HG03558 (cell line): ENCODE measurements at regions not wholly inside any gene's neighbourhood (a gene's known extent, or its start where the extent isn't known, plus 50 kb on each side); places are given as distances from the start of the nearest gene placed in this dataset.
"Not testable (repeated sequence)": the region's sequence is repeated elsewhere in the genome, so short reads cannot be mapped to it uniquely, and the experiment has no call there.

Experiments used
- ATAC-seq: cut with Tn5 transposase; IDR thresholded peaks from one replicate; pipeline ENCODE4 v1.9.1; 2021; ENCODE audit warnings: moderate number of reproducible peaks; ENCODE audit not compliant: unreplicated experiment; ENCODE audit errors: extremely low read depth

DNA sequence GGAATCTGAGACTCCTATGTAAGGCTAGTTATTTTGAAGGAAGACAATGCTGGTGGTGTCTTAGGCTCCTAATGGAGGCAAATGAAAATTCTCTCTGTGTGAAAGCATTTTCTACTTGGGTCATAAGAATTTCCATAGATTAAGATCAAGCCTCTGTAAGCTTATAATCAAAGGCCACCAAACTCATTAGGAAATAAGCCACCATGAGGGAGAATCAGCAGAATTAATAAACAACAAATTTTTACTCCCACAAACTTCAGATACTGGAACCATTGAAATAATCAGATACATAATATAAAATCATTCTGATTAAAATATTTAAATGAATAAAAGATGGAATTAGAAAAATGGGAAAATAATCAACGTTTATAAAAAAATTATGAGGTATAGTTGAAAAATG is 178.7 kb downstream of the NPIPA8 start:
- ATAC-seq, result not testable (repeated sequence)

DNA sequence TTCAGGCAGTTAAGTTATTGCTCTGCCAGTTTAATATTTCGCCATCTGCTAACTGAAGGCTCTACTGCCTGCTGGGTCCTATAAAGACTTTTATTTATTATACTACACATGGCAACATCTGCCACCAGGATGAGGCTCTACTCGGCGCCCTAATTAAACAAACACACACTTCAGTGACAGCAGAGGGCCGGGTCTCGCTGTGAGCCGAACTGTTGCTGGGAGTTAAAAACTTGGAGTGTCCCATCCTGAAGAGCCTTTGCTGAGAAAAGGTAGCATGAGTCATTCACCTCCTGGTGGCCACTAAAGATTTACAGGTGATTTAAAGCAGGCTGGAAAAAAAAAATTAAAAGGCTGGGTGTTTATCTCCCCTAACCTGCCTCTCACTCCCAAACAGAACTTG is 183.7 kb downstream of the NPIPA8 start:
- not testable (repeated sequence) for ATAC-seq

DNA sequence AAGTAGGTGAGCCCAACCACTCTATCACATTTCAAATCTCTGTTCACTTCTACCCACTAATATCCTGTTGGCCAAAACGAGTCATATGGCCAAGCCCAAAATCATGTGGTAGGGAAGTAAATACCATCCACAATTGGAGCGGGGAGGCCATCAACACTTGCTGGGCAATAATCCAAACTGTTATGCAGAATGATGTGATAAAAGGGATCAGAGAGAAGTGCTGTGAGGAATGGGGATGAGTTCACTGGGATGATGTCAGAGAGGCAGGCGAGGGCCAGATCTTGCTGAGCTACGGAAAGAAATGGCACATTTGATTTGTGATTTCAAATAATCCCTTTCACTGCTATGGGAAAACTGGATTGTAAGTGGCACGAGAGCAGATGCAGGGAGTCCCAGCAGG is 188.4 kb downstream of the NPIPA8 start:
- ATAC-seq, result not testable (repeated sequence)

DNA sequence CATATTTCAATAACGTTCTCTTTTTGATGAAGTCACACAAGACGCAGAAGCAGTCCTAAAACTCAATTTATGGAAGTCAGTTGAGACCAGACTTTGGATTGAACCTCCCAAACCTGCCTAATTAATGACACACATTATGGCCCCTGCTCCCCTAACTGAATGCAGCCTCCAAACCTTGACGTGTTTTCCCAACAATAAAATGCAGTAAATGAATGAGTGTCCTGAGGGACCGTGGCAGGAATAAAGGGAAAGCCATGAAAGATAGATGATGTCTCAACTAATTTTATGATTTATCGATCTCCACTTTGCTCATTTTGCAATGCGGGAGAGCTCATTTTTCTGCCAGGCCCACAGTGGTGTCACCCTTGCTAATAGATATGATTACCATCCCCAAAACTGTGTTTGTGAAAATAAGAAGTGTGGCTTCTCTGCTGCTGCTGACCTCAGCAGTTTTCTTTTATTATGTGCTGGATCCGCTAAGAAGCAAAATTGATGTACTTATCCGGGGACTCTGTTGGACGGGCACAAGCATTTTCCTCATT is 189.9 kb downstream of the NPIPA8 start:
- not testable (repeated sequence) for ATAC-seq

DNA sequence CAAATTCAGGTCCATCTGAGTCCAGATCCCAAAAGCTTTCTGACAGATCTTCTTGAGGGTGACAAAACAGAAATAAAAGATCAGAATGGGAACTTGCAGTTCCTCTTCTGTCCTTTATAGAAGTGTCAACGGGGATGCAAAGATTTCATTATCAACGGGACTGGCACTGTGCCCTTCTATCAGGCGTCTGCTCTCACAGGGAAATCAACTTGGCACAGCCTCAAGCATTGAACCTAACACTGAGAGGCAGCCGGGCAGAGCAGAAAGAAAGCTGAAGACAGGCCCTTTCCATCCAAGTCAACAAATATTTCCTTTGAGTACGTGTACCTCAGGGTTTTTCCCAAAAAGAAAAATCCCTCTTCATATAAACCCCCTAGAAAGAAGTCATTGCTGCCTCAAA is 194.5 kb downstream of the NPIPA8 start:
- ATAC-seq, result not testable (repeated sequence)

DNA sequence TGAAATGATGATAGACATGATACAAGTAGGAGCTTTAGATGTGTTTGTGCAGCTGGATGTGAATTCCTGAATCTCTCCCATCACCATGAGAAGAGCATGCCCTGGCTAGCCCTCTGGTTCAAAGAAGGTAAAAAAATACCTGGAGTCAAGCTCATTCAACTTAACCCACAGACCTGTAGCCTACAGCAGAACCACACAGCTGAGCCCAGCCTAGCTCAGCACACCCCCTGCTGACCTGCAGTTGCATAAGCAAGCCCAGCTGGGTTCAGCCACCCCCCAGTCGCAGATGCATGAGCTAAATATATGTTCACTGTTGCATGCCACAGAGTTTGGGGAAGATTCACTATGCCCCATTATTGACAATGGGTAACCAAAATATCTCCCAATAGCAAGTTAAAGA is 200.2 kb downstream of the NPIPA8 start:
- ATAC-seq, result not testable (repeated sequence)

DNA sequence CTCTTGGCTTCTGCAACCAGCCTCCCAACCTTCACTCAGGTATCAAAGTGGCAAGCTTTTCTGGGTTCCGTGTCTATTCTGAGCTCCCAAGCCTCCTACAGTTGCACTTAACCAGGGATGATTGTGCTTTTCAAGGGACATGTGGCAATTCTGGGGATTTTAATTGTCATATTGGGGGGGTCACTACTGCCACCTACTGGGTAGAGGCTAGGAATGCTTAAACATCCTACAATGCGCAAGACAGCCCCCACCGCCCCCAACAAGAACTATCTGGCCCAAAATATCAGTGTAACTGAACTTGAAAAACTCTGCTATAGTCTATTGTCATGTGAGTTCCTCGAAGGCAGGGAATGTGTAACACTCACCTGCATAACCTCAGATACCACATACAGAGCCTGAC is 201.5 kb downstream of the NPIPA8 start:
- not testable (repeated sequence) for ATAC-seq

DNA sequence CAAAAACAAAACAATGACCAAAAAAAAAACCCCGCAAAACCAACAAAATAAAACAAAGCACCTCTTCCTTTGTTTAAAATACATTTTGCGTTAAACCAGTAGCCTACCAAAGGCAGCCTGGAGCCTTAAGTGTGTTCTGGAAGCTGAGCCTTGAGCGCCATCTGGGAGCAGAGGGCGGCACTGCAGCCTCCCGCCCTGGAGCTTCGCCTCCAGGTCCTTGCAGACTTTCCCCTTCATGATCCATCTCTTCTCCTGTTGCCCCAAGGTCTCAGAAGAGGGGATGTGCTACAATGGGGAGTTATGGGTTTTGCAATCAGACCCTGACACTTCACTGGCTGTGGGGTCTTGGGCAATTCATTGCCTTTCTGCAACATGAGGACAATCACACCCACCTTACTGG is 204.9 kb downstream of the NPIPA8 start:
- ATAC-seq, result not testable (repeated sequence)

DNA sequence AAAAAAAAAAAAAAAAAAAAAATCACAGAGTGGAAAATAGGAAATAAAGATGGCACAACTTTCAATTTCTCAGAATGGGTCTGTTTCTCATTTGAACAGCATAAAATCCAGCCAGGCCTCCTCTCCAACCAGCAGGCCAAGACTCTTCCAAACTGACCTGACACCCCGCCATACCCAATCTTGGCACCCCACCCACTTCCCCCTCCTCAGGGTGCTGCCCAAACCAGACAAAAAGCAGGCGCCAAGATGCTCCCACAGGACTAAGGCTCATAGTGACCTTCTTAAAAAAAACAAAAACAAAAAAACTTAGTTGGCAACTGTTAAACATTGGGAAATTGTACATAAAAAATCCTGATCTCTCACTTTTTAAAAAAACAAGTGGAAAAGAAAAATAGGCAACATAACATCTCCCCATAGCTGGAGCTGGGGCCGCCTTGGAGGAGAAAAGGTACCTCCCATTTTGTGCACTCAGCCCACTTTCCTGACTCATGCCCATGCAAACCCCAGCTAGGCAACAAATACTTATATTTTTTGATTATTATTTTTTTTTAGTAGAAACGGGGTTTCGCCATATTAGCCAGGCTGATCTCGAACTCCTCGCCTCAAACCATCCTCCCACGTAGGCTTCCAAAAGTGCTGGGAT is 205.9 kb downstream of the NPIPA8 start:
- not testable (repeated sequence) for ATAC-seq

DNA sequence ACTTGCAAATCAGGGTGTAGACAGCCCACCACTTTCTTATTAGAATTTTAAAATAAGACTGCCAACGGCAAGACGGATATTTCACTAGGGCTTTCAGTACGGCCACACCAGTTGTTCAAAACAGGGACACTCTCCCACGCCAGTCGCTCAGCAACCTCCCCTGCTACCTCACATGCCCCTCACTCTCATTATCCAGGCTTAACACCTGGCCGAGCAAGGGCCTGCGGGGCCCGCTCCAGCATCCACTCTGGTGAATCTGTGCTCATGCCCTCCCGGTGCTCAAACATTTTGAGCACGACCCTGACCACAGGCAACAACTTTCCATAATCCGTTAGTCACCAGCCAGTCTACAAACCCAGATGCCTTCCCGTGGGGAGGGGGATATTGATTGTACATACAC is 209.5 kb downstream of the NPIPA8 start:
- ATAC-seq, result not testable (repeated sequence)

DNA sequence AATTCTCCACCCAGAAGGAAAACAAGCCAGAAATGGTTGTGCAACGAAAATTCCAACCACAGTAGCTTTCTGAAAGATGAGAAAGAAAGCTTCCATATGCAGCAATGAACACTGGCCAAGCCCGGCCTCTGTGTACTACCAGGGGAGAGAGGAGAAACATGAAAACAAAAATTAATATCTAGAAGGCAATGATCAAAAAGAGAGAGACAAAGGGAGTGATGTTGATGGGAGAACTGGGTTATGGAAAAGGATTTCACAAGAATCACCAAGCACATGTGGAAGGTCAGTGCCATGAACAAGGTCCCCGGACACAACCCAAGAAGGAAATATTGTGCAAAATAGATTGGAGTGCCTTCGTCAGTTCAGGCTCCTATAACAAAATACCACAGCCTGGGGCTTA is 217.4 kb downstream of the NPIPA8 start:
- ATAC-seq, result not testable (repeated sequence)

DNA sequence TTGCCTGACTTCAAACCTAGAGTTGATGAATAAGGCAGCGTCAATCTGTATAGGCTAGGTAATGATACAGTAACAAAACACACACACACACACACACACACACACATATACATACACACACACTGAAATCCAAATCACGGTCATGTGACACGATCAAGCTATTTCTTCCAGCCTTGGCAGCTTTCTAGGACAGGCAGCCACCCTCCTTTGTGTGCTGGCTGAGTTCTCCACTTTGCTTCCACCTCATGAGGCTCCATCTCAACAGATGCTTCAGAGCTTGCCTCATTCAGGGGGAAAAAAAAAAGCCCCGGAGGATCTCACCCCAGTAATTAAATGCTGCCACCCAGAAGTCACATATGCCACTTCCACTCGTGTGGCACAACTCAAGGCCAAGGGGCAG is 217.9 kb downstream of the NPIPA8 start:
- ATAC-seq, result not testable (repeated sequence)

DNA sequence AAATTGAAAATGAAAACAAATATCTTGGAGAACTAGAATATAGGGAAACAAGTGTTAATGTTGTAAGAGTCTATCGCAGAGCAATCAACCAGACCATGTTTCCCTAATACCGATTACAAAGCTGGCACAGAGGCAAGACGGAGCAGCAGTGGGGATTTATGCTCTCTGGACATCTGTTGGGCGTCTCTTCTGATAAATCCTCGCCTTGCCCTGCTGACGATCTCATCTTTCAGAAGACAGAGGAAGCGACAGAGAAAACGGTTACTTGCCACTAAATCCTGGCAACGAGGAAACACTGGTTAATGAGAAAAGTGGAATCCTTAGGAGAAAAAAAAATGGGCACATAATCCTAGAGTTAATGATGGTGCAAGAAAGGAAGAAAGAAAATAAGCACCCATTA is 218.5 kb downstream of the NPIPA8 start:
- not testable (repeated sequence) for ATAC-seq

DNA sequence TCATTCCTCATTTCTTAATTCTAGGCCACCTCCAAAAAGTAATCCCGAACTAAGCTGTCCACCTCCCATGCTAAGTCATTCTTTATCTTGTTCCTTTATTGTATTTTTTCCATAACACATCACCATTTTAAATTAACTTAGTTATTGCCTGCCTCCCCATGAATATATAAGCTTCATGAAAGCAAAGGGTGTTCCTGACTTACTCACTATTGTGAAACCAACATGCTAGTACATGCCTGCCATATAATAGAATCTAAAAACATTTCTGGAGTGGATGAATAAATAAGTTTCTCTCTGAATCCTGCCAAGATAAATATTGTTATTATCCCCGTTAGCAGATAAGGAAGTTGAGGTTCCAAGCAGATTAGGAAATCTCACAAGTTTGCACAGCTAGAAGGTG is 232.1 kb downstream of the NPIPA8 start:
- not testable (repeated sequence) for ATAC-seq

DNA sequence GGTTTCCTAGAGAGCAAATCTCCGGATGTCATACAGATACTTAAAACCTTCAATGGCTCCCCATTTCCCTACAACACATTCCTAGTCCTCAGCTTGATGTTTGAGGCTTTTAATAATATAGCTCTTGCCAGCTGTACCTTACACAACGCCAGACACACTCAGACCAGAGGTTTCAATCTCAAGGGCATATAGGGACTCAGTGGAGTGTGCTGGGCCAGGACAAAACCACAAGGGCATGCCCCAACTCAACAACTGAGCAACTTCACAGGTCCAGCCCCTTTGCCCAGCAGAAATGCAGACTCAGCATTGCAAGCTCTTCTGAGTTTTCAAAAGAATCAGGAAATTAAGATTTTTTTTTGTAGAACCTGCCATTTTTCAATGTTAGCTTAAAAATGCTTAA is 235.5 kb downstream of the NPIPA8 start:
- ATAC-seq, result not testable (repeated sequence)

DNA sequence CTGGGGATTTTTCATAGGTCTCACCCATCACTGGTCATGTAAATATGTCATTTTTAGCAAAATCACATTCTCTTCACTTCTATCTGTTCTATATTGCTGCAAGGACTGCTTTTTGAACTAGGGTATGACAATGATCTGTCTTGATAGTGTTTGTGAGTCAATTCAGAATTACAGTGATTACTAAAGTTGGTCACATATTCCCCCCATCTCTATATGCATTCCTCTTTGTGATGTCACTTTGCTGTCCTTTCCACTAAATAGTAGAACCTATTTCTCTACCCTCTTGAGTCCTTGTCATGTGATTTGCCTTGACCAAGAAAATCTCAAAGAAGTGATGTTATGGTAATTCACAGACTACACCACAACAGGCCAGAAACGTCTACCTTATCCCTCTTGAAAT is 243.9 kb downstream of the NPIPA8 start:
- not testable (repeated sequence) for ATAC-seq

DNA sequence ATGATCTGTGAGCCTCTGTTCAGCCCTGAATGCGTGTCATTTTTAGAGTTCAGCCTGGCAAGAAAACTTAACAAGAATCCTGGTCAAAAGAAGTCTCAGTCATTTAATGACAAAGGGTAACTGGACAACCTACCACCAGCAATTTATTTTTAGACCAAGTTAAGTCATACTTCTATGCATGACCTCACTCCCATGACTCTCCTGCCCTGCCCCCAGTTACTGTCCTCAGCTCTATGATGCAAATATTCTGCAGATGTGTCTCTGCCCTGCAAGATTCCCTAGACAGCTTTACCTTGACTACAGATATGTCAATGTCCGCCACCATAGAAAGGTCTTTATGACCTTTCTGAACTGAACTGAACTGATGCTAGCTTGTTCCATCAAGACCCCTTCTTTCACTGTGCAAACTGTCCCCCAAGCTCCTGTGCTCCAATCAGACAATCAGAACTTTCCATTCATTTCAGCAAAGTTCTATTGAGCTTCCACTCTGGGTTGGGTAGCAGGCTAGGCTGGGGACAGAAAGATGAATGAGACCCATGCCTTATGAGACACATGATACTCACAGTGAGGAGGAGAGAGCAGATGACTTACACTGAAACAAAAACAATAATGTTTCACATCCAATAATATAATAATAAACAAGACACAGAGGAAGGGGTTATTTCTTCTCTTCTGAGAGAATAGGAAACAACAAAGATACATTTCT is 255.7 kb downstream of the NPIPA8 start:
- not testable (repeated sequence) for ATAC-seq

DNA sequence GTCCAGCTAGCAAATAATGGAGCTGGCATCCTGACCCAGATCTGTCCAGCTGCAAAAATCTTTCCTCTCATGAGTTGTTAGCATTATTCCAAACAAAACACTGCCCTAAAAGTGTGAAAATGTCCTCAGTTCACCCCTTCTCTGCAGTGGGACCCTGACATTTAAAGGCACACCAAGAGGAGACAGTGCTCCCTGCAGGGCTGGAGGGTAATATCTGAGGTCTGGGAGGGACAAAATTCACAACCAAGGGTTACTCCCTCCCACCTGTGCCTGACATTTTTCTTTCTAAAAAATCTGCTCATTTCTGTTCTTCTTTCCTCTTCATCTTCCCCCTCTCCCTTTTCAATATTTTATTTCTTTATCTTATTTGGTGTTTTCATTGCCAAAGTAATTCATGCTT is 258.6 kb downstream of the NPIPA8 start:
- not testable (repeated sequence) for ATAC-seq

DNA sequence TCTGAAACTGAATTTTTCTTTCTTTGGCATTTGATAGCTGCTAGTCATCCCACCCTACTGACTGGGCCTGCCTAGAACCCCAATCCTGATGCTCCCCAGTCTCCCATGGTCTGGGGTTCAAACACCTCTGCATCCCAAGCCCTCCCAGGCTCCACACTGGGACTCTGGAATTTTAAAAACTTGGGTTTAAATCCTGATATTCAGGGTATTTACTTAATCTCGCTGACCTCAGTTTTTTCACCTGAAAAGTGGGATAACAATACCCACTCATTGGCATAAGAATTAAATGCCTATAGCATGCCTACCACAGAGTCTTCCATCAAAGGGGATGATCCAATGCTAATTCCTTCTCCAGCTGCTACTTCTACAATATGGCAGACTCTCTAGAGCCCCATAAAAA is 264.4 kb downstream of the NPIPA8 start:
- ATAC-seq, result no peak

DNA sequence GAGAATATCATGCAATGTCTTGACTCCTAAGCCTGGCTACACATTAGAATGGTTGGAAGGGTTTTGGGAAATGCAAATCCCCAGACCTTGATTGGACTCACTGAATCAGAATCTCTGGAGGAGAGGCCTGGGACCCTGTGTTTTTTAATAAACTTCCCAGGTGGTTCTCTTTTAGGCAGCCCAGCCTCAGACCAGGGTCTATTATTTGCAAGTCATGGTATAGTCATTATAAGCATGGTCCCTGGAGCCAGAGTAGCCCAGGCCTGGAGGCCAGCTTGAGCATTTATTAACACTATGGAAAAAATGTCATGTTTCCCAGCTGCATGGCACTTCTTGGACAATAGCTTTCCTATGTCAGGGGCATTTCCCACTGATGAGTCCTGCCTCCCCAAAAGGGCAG is 266.9 kb downstream of the NPIPA8 start:
- no peak for ATAC-seq

DNA sequence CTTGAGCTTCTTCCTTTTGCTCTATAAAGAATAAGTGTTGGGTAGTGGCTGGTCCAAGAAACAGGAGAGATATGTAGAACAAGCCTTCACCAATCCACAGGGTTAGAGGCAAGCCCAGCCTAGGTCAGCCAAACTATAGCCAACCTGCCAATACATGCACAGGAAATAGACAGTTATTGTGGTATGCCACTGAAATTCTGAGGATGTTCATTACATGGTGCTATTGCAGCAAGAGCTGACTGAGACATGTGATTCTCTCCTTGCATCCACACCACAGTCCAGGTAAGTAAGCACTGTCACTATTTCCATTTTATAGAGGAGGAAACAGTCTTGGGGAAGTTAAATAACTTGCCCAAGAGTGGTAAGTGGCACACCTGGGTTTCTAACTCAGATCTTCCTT is 268.1 kb downstream of the NPIPA8 start:
- ATAC-seq, result no peak

DNA sequence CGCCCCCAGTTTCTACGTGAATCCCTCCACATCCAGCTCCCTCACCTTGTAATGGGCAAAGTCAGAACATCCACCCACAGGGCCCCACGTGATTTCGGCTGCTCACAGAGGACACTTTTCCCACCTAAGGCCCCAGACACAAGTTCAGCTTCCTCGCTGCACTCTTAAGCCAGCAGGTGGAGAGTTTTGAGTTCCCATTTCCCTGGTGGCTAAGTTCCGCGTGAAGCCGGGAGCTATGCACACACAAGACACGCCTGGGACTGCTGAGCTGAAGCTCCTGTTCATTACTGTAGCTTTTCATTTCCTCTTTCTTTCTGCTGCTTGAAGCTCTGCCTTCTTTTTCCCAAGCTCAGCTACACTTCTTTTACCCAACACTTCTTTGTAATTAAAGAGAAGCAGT is 273.8 kb downstream of the NPIPA8 start:
- no peak for ATAC-seq
